GM19193 (cell line): ENCODE measurements at regions not wholly inside any gene's neighbourhood (a gene's known extent, or its start where the extent isn't known, plus 50 kb on each side); places are given as distances from the start of the nearest gene placed in this dataset.

ENCODE experiments used
- POLR2A ChIP-seq: IDR thresholded peaks from 4 replicates; pipeline ENCODE4 v1.6.1; 2011; ENCODE audit not compliant: insufficient read depth, insufficient read length; ENCODE audit errors: extremely low read depth

DNA sequence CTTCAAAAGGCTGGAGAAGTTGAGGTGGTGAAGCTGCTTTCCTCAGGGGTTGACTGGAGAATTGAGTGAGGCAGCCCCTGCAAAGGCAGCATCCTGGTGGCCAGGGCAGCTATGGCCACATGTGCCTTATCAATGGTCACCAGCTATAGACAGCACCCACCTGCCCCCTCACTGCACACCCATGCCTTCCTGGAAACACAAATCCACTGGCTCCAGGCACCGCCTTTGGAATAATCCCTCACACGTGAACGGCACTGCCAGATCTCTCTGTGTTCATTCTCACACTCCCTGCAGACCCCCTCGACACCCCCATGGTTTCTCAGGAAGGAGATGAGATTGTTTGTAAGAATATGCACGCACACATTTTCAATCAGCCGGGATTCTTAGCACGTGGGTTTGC, 1297.8 kb downstream of the TBC1D22A start:
- TF ChIP-seq POLR2A = no peak

DNA sequence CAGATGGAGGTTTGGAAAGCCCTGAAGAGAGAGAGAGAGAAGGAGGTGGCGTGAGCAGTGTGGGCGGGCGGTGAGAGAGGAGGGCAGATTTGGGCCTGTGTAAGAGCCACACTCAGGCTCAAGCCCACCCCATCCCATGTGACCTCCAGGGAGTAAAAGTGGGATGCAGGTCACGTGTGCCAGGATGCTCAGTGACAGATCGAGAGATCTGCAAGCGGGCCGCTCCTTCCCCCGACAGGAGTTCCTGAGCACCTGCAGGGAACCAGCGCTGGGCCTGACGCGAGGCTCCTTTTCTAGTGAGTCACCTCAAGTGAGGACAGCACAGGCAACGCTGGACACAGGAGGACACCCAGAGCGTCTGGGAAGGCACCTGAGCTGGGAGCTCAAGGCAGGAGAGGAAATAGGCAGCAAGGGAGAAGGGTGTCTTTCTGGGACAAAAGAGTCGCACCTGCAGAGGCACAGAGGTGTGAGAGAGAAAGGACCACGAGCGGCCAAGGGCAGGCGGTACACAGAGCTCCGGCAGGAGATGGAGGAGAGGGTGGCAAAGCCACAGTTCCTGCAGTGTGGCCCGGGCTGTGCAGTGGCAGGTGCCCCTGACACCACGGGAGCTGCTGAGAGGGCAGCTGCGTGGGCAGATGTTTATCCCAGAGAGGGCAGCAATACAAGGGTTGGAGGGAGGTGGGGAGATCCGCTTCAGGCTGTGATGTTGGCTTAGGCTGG, 1294.8 kb downstream of the TBC1D22A start:
- no peak for TF ChIP-seq POLR2A

DNA sequence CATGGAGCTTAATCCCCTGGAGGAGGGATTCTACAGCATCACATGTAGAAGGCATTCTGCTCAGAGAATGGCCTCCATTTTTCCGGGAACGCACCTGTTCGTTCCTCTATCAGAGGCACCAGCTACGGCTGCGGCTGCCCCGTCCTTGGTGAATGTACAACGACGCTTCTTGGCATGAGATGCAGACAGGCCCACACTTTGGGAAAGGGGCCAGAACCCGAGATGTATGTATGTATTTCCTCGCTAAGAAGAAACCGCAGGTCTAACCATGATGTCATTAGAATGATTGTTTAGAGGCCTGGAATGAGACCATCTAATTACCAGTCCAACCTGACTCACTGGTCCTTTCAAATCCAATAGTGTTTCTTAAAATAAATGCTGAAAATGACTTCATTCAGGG, 1293.4 kb downstream of the TBC1D22A start:
- TF ChIP-seq POLR2A = no peak

DNA sequence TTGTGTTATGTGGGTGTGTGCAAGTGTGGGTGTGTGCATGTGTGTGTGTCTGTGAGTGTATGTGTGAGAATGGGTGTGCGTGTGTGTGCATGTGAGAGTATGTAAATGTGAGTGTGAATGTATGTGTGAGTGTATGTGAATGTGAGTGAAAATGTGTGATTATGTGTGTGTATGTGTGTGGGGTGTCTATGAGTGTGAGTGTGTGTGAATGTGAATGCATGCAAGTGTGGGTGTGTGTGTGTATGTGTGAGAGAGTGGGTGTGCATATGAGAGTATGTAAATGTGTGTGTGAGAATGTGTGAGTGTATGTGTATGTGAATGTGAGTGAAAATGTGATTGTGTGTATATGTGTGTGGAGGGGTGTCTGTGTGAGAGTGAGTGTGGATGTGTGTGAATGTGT, 1292.7 kb downstream of the TBC1D22A start:
- no peak for TF ChIP-seq POLR2A

DNA sequence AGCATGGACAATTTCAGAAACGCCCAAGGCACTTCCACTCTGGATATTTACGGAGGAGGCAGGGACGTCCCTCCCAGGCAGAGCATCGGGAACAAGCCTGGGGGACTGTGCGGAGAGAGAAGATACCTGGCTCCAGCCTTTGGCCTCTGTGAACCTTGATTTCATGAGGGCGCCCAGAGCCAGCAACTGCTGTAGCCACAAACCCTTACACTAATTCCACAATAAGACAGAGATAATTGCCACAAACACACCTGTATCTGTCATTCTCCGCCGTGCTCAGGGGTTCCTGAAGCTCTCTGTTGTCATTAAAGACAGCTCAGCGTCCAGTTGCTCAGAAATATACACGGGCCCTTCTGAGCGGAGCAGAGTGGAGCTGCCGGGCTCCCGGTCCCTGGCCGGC, 1292.1 kb downstream of the TBC1D22A start:
- no peak for TF ChIP-seq POLR2A

DNA sequence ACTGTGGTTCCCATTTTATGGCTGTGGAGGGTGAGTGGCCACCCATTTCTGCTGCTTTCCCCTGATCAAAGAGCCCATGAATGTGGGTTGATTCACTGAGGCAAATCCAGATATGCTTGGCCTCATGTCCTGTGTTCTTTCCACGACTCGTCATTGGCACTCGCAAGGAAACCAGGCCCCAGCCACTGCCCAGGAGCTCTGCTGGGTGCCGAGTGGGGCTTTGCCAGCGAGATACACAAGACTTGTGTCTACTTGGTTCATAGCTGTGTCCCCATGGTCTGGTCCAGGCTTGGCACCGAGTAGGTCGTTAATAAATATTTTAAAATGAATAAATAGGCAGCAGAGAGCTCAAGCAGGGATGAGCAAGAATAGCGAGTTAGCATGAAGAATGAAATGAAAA, 1291.5 kb downstream of the TBC1D22A start:
- TF ChIP-seq POLR2A = no peak

DNA sequence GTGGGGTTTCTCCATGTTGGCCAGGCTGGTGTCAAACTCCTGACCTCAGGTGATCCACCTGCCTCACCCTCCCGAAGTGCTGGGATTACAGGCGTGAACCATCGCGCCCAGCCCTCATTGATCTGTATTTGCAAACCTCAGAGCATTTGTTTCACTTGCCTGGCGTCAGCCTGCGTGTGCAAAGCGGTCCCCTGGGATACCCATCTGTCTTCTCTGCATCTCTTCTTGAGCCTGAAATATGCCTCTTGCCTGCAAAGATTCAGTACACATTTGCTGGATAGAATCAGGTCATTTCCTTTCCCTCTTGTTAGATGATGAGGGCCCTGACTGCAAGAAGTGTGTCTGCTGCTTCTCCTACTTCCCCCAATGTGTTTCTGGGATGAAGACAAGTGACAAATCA, 1291.0 kb downstream of the TBC1D22A start:
- no peak for TF ChIP-seq POLR2A

DNA sequence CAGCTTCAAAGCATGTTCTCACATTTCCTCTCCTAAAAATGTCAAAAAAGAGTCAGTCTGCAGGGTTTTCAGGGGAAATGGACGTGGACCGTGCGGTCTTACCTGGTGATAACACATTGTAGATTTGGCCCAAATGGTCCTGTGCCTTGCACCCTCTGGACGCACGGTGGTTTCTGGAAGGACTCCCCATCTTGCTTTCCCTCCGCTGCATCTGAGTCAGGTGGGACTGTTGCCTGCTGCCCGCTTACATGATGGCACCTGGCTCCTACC, 1290.1 kb downstream of the TBC1D22A start:
- TF ChIP-seq POLR2A = no peak

DNA sequence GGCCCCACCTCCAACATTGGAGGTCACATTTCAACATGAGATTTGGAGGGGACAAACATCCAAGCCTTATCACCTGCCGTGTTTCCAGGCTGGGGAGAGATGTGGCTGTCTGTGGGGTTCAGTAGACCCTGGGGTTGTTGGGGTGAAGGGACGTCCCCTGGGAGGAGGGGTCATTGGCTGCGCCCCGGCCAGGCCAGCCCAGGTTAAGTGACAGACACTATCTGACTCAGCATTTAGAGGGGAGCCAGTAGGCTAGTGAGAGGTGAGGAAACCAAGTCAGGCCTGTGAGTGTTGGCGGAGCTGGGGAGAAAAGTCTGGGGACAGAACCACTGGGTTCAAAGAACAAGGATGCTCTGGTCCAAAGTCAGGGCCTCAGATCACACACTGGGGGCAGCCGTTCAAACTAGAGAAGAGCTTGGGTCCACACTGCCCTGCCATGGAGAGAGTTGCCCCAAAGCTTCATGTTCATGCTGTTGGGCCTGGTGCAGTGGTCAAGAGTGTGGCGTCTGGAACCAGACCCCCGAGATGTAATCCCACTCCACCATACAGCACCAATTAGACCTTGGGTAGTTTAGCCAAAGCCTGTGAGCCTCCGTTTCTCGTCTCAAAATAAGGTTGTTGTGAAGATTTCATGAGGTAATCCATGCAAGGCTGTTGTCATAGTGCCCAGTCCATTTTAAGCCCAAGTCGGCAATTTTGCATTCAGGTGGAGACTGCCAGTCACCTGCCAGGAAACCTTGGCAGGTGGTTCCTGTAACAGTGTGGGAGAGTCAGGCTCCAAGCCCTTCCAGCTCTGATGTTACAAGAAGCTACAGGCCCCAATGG, 1289.6 kb downstream of the TBC1D22A start:
- no peak for TF ChIP-seq POLR2A

DNA sequence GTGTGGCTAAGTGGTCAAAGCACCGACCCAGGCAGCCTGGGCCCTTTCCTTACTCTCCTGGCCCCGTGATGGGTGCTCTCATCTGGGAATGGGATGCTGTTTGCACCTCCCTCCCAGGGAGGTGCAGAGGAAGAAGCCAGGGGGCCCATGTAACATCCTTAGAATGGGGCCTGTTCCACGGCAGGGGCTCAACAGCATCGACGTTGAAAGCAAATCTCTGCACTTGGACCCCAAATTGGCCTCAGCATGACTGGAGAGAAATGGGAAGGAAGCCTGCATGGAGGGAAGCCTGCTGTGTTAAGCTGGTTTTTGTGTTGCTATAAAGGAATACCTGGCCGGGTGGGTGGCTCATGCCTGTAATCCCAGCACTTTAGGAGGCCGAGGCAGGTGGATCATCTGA, 1288.4 kb downstream of the TBC1D22A start:
- no peak for TF ChIP-seq POLR2A

DNA sequence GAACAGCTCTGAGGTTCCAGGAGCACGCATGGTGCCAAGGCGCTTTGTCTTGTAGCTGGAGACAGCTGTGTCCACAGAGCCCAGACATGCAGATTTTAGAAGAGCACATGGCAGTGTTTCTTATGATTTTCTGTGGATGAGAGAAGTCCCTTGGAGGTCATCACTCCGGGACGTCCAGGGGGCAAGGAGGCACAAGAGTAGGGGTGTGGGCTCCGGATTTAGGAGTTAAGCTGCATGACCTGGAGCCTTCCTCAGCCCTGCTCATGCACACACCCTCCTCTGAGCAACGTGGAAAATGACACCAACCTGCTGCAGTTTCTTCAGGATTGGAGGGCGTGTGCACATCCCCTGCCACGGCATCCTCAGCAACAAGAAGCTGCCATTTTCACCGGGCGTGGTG, 1286.7 kb downstream of the TBC1D22A start:
- TF ChIP-seq POLR2A = no peak

DNA sequence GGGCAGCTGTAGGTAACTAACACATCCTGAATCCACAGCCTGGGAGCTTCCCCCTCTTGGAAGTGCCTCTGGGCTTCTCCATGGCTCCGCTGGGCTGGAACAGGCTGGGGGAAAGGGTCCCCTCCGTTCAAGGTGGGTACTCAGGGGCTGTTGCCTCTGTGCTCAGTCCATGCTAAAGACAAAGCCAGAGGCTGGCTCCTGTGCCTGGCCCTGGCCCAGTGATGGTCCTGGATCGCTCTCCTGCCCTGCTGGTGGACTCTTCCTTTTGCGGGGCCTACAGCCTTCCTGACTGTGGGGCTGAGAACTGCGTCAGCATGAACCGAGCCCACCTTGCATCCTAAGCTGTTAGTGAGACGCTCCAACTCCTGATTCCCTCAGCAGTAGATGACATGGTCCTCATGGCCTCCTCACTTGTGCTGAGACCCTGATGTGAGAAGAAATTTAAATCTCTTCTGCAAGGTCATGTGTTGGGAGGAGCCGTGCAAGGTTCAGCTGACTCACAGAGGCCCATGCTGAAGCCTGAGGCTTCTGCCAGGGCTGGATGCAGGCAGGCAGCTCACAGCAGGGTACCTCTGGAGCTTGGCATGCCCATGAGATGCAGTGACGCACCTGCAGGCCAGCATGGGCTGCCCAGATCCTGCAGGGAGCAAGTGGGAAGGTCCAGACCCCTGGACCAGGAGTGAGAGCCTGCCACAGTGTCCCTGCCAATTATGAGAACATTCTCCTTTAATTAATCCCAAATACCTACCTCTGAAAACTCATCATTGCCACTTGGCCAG, 1285.5 kb downstream of the TBC1D22A start:
- no peak for TF ChIP-seq POLR2A

DNA sequence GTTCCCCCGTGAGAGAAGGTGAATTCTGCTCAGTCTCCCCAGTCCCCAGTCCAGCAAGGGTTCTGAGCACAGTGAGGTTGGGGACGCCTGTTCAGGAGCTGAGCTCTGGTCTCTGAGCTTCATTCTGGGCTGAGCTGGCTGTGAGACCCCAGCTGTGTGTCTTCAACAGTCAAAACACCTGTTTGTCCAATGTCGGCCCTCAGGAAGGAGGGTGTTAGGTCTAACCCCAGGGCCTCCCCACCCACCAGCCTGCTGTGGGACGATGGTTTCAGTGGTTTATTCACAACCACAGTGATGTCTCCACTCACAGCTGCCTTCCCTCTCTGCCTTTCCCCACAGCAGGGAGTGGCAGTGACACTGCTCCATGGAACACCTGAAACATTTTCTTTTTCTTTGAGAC, 1282.9 kb downstream of the TBC1D22A start:
- TF ChIP-seq POLR2A = no peak

DNA sequence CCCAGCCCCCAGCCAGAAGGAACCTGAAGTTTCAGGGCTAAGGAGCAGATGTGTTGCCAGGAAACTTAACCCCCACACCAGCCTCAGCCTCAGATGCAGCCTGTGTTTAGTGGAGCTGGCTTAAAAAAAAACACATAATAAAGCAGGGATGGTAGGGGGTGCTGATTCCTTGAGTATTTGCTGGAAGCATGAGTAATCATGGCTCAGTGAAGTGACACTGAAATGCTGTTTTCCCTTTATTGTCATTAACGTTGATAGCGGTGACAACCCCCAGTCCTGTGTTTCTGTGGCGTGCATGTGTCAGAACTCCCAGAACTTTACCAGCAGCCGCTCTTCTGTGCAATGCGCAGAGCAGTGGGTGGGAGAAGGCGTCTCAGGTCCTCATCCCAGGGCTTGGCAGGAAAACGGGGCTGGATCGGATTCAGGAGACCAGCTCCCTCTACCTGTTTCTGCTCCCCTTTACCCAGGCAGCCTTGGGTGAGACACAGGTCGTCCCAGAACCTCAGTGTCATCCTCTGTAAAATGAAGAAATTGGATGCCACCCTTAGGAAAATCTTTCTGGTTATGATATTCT, 1282.1 kb downstream of the TBC1D22A start:
- no peak for TF ChIP-seq POLR2A

DNA sequence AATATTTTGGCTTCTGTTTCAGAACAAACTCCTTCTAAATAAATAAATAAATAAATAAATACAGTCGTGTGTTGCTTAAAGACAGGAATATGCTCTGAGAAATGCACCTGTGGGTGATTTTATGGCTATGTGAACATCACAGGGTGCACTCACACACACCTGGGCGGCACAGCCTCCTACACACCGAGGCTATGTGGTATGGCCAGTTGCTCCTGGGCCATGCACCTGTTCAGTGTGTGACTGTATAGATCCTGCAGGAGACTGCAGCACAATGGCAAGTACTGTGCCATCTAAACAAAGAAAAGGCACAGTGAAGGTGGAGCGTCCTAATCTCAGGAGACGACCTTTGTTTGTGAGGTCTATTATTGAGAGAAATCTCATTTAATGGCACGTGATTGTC, 1281.1 kb downstream of the TBC1D22A start:
- no peak for TF ChIP-seq POLR2A
